ENCODE measurements at regions not wholly inside any gene's neighbourhood (a gene's known extent, or its start where the extent isn't known, plus 50 kb on each side); places are given as distances from the start of the nearest gene placed in this dataset.

DNA sequence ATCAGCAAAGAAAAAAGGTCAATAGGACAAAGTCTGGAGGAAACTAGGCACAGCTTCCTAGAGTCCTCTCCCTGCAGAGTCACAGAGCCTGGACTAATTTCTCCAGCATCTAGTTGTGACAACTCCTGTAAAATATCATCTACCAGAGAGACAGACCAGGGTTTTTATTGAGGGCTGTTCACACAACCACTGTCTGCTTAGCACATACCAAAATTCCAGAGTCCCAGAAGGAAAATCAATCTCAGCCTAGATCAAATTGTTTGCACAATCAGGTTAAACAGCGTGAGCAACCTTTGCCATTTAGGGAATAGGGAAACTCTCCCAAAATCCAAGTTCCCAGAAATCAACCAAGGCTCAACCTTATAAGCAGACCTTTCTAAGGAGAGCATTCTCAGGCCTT lies 190.3 kb downstream of the SYK start:
- TF ChIP-seq, protein P1, sequence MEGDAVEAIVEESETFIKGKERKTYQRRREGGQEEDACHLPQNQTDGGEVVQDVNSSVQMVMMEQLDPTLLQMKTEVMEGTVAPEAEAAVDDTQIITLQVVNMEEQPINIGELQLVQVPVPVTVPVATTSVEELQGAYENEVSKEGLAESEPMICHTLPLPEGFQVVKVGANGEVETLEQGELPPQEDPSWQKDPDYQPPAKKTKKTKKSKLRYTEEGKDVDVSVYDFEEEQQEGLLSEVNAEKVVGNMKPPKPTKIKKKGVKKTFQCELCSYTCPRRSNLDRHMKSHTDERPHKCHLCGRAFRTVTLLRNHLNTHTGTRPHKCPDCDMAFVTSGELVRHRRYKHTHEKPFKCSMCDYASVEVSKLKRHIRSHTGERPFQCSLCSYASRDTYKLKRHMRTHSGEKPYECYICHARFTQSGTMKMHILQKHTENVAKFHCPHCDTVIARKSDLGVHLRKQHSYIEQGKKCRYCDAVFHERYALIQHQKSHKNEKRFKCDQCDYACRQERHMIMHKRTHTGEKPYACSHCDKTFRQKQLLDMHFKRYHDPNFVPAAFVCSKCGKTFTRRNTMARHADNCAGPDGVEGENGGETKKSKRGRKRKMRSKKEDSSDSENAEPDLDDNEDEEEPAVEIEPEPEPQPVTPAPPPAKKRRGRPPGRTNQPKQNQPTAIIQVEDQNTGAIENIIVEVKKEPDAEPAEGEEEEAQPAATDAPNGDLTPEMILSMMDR (conservative IDR thresholded peaks at IDR 0.05; ENCODE audit: low read depth in 2 of 2) = no peak
- no peak for TF ChIP-seq EZH2 (IDR thresholded peaks at IDR 0.05; ENCODE audit: low read depth, unreplicated experiment)
- no peak for TF ChIP-seq EZH2phosphoT487 (IDR thresholded peaks at IDR 0.05; ENCODE audit: unreplicated experiment)
- TF ChIP-seq POLR2AphosphoS5 (IDR thresholded peaks at IDR 0.05; ENCODE audit: low read depth) = no peak
